ENCODE measurements at regions not wholly inside any gene's neighbourhood (a gene's known extent, or its start where the extent isn't known, plus 50 kb on each side); places are given as distances from the start of the nearest gene placed in this dataset.

DNA sequence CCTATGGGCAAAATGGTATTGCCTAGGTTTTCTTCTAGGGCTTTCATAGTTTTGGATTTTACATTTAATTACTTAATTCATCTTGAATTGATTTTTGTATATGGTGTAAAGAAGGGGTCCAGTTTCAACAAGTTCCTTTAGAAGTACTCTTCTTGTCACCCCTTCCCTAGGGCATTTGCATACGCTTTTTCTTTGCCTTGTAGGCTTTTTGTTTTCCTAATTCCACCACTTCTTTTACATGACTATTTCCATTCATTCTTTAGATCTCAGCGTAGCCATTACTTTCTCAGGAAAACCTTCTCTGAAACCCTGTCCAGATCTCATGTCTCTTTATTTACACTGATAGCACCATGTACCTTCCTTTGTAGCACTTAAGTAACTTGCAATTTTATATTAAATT is 648.6 kb downstream of the XPNPEP1 start:
- TF ChIP-seq, protein P1, sequence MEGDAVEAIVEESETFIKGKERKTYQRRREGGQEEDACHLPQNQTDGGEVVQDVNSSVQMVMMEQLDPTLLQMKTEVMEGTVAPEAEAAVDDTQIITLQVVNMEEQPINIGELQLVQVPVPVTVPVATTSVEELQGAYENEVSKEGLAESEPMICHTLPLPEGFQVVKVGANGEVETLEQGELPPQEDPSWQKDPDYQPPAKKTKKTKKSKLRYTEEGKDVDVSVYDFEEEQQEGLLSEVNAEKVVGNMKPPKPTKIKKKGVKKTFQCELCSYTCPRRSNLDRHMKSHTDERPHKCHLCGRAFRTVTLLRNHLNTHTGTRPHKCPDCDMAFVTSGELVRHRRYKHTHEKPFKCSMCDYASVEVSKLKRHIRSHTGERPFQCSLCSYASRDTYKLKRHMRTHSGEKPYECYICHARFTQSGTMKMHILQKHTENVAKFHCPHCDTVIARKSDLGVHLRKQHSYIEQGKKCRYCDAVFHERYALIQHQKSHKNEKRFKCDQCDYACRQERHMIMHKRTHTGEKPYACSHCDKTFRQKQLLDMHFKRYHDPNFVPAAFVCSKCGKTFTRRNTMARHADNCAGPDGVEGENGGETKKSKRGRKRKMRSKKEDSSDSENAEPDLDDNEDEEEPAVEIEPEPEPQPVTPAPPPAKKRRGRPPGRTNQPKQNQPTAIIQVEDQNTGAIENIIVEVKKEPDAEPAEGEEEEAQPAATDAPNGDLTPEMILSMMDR (conservative IDR thresholded peaks at IDR 0.05 in 1 of 2, IDR thresholded peaks at IDR 0.05 in 1 of 2; ENCODE audit: low read depth in 1 of 2, low read length in 2 of 2) = no peak
- no peak for TF ChIP-seq EZH2 (IDR thresholded peaks at IDR 0.05; ENCODE audit: low read length, missing control alignments)

Data from fibroblast of lung (primary cell).